GM21360 (cell line): ENCODE measurements at regions not wholly inside any gene's neighbourhood (a gene's known extent, or its start where the extent isn't known, plus 50 kb on each side); places are given as distances from the start of the nearest gene placed in this dataset.
"Not testable (repeated sequence)": the region's sequence is repeated elsewhere in the genome, so short reads cannot be mapped to it uniquely, and the experiment has no call there.

Experiments used
- ATAC-seq: cut with Tn5 transposase; IDR thresholded peaks from one replicate; pipeline ENCODE4 v1.9.1; 2021; ENCODE audit warnings: mild to moderate bottlenecking, moderate library complexity; ENCODE audit not compliant: unreplicated experiment

DNA sequence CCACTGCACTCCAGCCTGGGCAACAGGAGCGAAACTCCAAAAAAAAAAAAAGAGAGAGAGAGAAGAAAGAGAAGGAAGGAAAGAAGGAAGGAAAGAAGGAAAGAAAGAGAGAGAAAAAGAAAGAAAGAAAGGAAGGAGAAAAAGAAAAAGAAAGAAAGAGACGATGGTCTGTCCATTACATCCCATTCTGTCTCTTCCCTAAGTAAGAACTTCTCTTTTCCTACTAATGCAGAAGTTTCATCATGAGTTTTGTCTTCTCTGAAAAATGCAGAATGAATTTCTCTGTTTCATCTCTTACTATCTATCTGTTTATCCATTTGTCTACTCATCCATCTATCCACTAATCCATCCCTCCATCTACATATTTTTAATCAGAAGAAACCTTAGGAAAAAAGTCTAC is 94.9 kb upstream of the MED13 start:
- no peak for ATAC-seq

DNA sequence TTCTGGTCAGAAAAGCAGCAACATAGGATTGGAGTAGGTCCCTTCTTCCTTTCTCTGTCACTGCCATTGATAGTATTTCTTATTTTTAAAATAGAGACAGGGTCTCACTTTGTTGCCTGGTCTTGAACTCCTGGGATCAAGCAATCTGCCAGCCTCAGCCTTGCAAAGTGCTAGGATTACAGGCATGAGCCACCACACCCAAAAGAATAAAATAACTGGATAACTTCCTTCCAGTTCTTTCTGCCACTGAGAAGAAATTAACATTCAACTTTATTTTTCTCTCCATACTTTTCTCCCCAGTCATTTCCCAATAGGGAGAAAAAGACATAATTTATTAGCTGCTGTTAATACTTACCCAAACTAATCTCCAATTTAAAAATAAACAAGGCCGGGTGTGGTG is 91.9 kb upstream of the MED13 start:
- no peak for ATAC-seq

DNA sequence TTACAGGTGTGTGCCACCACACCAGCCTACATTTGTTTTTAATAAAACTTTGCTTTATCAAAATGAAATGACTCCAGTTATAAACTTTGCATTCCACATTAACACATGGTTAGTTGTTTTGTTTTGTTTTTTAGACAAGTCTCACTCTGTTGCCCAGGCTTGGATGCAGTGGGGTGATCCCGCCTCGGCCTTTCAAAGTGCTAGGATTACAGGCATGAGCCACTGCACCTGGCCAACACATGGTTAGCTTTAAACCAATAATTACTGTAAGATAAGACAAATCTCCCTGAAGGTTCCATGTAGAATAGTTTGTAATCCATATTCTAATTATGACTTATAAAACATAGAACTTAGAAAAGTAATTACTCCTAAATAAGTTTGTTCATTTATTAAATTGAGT is 89.8 kb upstream of the MED13 start:
- ATAC-seq = no peak

DNA sequence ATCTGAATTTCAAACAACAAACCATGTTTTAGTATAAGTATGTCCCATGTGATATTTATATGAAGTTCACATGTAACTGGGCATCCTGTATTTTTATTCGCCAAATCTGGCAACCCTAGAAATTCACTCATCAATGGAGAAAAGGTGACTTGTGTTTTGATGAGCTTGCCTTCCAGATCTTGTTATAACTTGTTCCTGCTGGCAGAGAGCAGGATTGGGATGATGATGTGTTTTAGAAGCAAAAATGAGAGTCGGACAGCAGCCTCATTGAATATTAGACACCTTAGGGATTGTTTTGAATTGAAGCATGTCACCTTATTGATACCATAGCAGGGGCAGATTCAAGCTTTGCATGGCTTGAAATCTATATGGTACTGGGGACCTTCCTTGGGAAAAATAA is 85.4 kb upstream of the MED13 start:
- no peak for ATAC-seq

DNA sequence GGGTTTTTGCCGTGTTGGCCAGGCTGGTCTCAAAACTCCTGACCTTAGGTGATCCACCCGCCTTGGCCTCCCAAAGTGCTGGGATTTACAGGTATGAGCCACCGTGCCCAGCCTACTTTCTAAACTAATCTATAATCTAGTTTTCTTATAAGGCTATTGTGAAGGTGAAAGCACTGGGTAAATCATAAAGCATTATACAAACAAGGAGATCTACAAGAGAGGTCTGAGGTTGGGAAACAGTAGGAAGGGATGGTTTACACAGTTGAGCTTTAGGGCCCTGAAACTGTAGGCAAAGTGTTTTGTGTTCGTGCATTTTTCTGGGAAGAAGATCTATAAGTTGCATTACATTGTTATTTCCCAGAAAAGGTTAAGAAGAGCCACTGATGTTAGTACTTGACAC is 84.9 kb upstream of the MED13 start:
- ATAC-seq = no peak

DNA sequence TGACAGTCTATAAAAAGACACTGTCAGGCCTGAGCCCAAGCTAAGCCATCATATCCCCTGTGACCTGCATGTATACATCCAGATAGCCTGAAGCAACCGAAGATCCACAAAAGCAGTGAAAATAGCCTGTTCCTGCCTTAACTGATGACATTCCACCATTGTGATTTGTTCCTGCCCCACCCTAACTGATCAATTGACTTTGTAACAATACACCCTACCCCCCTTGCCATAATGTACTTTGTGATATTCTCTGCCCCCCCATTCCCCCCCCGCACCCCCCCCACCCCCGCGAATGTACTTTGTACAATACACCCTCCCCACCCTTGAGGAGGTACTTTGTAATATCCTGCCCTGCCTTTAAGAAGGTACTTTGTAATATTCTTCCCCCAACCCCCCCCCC is 82.2 kb upstream of the MED13 start:
- no peak for ATAC-seq

DNA sequence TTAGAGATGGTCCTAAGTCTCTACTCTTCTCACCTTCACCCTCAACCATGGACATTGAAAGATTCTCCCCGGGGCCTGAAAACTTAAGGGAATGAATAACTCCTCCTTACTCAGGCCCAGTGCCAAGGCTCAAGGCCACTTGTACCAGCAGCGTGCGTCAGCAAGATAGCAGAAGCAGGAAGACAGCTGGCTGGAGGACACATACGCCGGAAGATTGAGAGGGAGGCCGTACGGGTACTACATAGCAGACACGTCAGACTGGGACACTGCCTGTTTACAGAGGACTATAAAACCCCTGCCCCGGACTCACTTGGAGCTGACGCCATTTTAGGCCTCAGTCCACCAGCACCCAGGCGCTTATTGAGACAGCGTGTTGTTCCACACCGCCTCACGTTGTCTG is 75.8 kb upstream of the MED13 start:
- ATAC-seq = no peak

DNA sequence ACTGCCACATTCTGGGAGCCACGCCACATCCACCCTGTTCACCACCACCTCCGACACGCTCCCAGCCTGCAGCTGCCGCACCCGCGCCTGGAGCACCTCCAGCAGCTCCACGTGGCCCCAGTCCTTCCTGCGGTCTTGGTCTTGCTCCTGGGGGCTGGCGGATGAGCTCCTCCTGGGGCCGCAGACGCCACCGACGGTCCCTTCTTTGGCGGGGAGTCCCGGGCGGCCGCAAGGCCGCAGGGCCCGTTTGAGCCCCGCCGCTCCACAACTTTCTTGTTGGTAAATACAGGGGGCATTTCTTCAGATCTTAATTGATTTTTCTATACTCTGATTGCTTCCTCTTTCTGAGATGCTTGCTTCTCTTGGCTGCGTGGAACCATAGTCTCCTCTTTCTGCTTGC is 75.3 kb upstream of the MED13 start:
- no peak for ATAC-seq

DNA sequence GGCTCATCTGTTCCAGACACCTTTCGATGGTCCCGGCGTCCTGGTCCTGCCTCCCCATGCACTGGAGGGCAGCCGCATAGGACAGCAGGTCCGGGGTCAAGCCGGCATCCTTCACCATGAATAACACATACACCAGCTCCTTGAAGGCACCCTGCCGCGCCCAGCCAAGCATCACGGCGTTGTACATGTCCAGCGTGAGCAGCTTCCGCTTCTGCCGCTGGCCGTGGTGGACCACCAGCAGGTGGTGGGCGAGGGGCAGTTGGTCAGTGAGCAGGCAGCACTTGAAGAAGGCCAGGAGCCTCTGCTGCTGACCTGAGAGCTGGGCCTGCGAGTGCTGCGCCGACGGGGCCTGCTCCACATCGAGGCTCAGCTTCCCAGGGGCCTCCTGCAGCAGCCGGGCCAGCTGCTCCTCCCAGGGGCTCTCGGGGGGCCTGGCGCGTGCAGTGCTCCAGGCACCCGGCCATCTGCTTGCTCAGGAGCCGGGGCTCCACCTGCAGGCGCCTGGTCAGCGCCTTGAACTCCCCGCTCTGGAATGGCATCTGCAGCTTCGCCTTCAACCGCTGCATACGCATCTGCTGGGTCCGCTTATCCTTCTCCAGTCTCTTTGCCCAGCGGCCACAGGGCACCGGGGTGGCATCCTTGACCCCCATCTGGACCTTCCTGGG is 74.7 kb upstream of the MED13 start:
- not testable (repeated sequence) for ATAC-seq

DNA sequence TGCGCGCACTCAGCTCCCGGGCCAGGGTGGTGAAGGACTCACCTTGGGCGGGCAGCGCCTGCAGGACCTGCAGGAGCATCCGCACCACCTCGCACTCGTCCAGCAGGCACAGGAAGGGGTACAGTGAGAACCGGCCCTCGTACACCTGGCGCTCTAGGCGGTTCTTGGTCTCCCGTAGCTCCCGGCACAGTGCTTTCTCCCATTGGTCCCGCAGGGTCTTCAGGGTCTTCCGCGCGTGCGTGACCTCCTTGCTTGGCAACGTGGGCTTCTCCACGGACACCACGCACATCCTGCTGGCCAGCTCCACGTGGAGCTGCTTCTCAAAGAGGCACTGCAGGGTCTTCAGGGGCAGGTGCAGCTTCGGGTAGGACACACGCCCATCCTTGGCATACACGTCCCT is 74.1 kb upstream of the MED13 start:
- no peak for ATAC-seq

DNA sequence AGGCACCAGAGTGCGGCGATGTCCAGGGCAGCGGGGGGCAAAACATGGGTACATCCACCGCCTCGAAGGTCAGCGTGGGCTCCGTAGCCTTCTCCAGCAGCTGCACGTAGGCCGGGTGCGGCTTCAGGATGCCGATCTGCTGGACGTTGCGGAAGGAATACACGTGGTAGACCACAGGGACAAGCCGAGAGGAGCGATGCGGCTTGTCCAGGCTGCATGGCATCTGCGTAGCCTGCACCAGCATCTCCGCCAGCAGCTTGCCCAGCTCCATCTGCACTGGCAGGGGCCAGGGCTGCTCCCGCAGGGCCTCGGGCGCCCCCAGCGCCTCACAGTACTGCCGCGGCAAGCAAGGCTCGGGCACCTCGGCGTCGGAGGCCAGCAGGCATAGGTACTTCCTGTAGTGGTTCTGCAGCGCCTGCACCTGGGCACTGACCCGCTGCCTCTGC is 73.6 kb upstream of the MED13 start:
- not testable (repeated sequence) for ATAC-seq

DNA sequence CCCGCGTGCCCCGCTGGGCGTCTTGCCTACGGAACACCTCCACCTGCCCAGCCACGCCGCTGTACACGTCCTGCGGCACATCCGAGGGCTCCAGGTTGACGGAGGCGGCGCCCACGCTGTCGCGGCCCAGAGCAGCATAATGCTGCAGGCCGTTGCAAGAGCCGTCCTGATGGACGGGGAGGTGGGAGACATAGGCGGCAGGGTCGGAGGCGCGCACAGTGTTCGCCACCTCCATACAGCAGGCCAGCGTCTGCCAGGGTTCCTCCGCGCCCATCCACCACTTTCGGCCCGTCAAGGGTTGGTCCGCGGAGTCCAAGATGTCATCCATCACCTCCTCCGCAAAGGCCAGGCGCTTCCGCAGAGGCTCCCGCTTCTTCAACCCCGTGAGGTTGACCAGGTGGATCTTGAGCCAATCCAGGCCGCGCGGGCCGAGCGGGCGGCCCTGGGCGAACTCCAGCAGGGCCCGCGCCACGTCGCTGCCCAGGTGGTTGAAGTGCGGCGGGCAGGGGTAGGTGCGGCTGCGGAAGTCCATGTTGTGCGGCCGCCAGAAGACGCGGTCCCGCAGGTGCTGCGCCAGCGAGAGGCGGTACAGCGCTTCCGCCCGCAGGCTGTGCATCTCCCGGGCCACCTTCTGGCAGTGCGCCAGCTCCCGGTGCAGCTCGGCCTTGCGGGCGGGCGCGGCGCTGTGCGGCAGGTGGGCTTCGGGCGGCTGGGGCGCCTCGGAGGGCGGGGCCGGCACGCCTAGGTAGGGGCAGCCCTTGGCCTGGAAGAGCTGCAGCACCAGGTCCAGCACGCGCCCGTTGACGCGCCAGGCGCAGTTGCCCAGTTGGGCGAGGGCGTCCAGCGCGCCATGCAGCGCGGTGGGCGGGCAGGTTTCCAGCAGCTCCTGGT is 72.9 kb upstream of the MED13 start:
- ATAC-seq = not testable (repeated sequence)

DNA sequence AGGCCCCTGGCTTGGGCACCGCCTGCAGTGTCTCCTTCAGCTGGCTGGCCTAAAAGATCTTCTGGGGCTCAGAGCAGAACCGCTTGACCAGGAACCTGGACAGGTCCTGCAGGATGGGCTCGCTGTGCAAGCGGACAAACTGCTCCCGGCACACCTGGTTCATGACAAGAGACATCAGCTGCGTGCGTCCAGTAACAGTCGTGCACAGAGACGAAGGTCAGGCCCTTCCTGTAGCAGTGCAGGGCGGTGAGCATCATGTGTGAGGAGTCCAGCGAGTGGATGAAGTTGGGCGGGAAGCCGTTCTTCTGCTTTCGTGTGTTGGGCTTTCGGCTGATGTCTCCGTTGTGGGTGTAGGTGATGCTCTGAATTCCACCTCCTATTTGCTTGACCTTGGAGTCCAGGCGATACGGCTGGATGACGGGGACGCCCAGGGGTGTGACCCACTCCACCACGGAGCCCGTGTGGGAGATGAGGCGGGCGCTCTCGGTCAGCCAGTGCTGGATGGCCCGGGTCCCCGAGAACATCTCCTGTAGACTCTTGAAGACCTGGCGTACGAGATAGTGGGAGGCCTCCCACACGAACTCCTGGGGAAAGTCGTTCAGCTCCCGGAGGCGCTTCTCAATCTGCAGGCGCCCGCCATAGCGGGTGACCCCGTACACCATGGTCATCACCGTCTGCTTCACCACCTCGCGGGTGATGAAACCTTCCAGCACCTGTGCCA is 72.1 kb upstream of the MED13 start:
- not testable (repeated sequence) for ATAC-seq

DNA sequence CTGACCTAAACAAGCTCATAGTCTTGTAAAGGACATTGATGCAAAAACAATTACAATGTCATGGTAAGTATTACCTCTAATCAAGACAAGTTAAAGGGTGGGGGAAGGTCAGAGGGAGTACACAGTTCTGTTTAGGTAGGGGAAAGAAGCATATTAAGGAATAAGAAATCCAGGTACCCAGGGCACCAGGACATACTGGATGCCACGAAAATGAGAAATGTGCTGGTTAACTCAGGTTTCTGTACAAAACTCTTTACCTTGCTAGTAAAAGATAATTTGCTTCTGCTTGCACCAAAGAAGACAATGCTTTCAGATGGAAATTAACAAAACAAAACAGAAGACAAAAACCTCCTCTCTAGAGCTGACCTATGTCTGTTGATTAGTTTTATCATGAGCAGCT is 70.7 kb upstream of the MED13 start:
- no peak for ATAC-seq

DNA sequence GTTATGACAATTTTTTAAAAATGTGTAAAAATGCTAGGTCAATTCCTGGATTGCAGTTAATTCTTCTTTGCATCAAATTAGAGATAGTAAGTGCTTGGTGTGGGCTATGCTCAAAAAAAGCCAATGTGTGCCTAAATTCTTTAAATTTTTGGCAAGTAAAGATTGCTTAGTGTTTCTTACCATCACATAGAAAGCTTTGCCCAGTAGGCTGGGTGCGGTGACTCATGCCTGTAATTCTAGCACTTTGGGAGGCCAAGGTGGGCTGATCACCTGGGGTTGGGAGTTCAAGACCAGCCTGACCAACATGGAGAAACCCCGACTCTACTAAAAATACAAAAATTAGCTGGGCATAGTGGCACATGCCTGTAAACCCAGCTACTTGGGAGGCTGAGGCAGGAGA is 70.0 kb upstream of the MED13 start:
- not testable (repeated sequence) for ATAC-seq

DNA sequence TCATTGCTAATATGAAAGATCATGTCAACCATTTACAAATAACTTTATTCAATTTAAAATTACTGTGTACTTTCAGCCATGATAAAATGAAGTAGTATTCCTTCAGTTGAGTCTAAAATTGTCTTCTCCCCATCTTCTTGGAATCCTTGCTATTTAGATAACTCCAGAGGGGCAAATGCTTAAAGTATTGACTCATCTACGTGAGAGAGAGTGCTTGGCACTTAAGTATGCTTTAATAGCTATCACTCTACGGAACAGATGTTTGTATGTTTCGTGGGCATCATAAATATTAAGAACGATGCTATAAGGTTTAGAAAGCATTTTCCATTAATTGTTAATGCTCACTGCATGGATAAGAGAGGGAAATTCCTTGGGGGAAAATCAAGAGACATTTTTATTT is 69.3 kb upstream of the MED13 start:
- no peak for ATAC-seq

DNA sequence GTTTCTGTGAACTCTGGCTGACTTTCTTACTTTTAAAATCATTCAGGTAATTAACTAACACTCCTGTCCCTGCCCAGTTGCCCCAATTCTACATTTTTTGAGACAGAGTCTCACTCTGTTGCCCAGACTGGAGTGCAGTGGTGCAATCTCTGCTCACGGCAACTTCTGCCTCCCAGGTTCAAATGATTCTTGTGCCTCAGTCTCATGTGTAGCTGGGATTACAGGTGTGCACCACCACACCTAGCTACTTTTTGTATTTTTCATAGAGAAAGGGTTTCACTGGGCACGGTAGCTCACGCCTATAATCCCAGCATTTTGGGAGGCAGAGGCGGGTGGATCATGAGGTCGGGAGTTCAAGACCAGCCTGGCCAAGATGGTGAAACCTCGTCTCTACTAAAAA is 66.2 kb upstream of the MED13 start:
- not testable (repeated sequence) for ATAC-seq

DNA sequence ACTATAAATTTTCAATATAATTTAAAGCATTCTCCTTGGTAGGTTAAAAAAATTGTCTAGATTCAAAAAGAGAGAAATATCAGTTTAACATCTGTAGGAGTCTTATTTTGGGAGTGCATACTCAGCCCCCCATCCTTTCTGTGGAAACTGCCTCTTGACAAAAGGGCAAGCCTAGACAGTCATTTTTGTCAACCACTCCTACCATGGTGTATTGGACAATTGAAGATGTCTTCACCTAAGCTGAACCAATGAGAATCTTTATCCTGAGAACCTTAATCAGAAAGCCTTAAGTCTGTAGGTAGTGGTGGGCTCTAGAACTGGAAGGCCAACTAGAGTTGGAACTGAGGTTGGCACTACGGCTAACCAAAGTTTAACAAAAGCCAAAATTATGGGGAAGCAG is 65.7 kb upstream of the MED13 start:
- ATAC-seq = no peak

DNA sequence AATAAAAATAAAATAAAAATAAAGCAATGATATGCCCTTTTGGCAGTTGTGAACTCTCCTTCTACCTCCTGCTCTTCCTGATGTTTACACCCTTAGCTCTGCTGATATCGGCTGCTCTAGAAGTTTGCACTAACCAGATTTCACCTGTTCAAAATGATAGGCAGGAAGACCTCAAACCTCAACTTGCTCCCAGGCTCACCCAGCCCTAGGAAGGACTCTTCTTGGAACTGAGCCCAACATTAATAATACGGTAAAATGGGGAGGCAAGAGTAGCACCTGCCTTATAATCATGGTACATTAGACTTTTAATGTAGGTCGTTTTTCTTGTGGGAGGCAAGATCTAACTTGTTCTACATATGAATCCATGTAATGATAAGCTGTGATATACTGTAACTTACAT is 61.2 kb upstream of the MED13 start:
- ATAC-seq = no peak

DNA sequence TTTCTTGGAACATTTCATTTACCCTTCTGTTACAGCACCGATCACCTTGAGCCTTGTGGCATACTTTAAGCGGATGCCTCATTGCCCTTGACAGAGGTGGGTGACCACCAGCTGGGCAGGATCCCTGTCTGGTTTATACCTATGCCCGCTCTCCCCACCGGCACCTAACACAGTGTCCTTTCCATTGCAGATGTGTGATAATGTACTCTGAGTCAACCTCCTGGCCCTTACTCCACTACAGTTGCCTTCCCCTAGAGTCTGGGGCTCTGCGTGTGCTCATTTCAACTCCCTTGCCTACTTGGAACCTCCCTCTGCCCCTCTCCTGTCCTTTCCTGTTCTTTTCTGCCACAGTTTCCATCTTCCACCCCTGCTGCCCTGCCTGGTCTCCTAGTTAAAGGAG is 60.2 kb upstream of the MED13 start:
- ATAC-seq = no peak

DNA sequence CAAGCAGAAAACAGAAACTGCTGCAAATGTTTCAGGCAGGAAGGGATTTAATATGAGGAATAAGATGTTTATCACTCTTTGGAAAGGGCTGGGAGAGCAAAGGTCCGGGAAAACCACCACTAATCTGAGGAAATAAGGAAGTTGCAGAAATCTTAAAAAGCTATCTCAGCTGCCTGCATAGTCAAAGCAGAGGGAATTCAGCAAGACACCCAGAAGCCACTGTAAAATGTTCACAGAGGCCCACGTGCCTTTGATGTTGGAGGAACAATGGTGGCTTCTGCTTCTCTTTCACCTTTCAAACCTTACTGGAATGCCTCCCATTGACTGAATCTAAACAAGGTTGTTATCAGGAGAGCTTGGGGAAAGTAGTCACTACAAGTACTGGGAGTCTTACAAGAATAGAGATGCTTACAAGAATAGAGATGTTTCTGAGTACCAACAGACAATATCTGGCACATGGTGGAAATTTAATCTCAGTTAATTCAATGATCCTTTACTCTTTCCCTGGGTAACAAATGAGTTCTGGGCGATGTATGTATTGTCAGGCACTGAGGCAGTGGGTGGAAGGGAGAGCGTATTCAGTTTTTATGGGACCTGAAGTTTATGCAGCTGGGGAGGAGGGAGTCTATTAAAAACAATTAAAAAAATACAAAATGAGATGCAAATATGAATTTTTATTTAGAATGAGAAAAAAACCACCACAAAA is 56.1 kb upstream of the MED13 start:
- no peak for ATAC-seq
